SKM-1 (cell line): ENCODE measurements at regions not wholly inside any gene's neighbourhood (a gene's known extent, or its start where the extent isn't known, plus 50 kb on each side); places are given as distances from the start of the nearest gene placed in this dataset.
A peak's percentile ranks its signal among the peaks of the same experiment; 100 is the strongest.
"Not testable (repeated sequence)": the region's sequence is repeated elsewhere in the genome, so short reads cannot be mapped to it uniquely, and the experiment has no call there.

Experiments
- DNase-seq: peaks from one replicate; lab custom pipeline; 2025; ENCODE audit not compliant: unreplicated experiment; lab: John Stamatoyannopoulos, UW

DNA sequence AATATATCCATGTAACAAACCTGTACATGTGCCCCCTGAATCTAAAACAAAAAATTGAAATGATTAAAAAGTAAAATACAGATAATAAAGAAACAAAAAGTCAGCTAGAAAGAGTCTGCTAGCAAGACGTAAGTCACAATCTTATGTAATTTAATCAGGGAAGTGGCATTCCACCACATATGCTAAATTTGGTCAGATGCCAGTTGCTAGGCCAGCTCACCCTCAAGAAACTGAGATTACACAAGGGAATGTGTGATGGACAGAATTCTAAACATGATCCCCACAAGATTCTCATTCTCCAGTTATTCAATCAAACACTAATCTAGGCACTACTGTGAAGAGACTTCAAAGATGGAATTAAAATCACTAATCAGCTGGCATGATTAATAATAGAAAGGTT, 689.3 kb downstream of the CENPC start:
- no peak for DNase-seq

DNA sequence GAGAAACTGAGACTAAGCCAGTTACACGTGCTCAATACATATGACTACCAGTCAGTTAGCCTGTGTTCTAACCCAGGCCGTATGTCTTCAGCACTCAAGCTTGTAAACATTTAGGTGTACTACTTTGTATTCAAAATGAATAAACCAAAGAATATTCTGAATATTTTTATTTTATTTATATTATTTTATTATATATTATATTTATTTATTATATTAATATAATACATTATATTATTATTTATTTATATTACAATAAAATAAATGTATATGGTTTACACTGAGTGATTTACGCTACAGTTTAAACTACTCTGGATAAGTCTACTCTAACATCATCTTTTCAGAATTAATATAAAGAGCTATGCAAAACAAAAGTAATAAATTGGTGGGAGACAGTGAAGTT, 691.5 kb downstream of the CENPC start:
- no peak for DNase-seq

DNA sequence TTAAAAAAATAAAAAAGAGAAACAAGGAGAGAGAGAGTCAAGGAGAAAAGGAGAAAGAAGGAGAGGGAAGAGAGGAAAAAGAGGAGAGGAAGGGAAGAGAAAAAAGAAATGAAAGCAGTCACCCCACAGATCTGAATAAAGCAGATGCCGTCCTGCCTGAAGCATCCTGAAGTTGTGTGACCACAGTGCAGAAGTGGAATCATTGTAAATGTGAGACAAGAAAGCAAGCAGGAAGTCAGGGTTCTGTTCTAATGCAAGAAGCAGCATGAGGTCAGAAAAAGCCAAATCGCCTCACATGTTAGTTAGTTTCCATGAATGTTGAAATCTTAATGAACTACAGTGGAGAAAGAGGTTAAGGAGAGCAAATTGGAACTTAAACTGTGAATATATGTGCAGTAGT, 692.5 kb downstream of the CENPC start:
- DNase-seq, result peak; percentile 23

DNA sequence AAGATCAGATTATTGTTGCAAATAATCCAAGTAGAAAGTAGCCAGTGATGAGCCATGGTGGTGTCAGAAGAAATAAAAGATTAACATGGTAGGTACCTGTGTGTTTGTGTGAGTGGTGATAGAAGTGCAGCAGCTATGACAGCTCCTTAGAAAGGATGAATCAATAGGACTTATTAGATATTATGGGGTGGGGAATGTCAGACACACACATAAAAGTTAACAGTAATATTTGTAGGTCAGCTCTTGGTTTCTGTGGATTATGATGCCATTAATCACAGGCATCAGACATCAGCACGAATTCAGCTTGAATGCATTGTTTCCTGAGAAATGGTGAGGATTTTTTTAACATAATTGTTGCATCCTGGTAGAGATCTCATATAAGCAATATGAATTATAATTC, 695.7 kb downstream of the CENPC start:
- no peak for DNase-seq

DNA sequence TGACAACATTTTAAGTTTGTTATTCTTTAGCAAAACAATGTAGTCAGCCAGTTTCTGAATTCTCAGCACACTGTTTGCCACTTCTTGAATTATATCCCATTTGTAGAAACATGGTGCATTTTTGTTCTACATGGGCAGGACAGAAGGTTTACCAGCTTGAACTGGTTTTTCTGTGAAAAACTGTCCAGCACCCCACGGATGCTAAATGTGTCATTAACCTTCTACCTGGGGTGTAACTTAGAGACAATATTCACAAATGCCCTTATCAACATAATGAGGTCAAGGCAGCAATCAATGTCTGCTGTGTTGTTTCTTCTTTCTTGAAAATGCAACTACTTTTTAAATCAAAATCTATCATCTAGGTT, 702.6 kb downstream of the CENPC start:
- no peak for DNase-seq

DNA sequence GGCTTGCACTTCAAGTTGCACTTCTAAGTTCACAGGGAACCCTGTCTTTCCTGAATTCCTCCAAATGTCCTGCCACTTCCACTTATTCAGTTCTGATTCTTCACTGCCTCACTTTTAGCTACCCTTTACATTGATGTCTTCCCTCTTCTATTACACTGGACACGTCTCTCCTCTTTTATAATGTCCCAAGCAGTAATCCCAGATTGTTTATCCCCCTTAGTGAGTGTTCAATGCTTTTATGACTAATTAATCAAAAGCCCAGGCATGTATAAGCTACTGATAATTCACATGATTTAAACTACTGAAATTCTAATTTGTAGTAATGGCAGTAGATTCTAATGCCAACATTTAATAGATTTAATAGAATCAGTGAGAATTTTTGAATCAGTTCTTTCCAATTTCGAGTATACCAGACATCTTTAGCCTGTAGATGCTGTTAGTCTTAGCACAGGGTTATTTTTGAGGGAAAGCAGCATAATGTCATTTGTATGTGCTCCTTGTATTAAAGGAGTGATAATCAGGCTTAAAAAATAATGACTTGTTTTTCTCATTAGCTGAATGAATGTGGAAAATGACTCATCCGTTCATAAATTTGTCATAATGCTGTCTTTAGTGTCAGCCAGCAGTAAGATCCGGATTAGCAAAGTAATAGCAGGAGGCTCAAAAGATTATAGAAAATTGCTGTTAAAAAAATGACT, 703.1 kb downstream of the CENPC start:
- no peak for DNase-seq

DNA sequence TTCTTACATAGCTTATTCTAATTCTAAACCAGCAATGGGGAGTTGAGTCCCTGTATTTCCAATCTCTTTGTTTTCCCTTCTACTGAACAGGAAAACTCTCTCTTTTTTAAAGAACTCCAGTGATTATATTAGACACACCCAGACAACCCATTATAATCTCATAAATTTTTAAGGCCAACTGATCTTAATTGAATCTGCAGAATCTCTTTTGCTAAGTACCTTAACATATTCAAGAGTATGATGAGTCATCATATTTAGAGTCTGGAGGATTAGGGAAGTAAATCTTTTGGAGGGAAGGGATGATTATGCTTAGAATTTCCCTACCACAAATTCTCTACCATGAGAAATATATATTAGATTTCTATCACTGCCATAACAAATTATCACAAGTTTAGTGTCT, 705.1 kb downstream of the CENPC start:
- DNase-seq, result no peak

DNA sequence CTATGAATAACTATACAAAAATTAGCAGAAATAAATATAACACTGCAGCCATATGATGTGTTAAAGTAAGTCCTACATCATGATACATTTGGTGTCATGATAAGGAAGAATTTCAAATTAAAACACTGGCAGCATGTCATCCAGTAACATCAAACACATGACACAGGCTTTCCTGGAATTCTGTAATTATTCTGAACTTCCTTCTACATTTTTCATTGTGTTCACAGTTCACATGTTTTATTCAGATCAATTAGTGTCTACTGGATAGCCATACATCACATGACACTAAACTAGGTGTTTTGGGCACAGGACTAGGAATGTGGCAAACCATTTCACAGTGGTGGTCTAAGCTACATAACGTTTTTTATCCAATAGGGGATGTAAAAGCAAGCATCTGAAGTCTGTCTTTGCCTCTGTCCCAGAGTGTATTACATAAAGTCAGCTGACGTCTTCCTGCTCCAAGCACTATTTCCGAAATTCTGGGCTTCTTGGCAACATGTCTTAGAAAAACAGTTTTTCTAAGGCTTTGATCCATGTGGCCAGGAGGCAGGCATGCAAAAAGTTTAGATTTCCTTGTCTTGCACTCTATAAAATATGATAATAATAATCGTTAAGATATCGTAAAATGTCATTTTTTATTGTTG, 707.9 kb downstream of the CENPC start:
- no peak for DNase-seq

DNA sequence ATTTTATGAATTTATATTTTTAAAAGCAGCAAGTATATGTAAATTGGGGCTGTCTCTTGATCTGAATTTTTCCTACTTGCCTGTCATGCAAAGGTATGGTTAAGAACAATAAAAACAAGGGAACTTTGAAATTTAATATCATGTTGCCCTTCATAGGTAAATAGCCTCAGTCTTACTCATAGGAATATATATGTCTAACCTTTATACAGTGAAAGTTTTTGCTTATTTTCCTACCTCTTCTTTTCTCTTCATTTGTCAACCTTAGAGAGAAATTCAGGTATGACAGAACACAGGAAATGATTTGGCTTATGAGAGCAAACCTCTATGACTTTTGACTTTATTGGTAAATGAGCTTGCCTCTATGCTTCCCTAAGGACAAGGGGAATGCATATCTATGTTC, 716.0 kb downstream of the CENPC start:
- DNase-seq, result no peak

DNA sequence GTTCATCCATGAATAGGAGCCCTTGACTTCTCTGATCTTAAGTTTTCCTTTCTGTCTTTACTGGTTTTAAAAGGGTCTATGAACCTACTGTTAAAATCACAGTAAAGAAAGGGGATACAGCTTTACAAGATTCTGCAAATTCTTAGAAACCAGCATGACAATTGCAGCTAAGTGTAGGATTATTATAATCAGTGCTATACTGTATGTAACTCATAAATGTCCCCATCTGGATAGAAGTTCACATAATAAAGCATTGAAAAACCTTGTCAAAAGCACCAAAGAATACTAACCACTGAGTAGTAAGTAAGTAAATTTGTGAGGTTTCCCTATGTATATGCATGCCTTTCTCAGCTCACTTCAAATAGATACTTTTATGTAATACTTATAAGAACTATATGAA, 724.6 kb downstream of the CENPC start:
- DNase-seq, result no peak

DNA sequence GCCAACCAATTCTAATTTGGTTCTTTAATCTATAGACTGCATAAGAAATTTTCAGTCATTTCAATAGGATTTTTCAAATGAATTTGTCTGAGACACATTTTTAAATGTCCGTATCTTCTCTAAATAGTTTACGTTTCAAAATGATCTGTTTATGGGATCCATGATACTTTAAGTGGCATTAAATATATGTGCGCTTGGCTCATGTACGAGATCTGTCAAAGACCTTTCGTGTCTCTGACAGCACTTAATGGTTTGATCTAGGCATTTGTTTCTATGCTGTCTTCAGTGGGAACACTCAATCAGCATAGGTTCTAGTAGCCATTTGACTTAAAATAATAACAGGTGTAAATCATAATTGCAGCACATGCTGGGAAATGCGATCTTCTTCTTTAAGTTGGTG, 731.0 kb downstream of the CENPC start:
- no peak for DNase-seq

DNA sequence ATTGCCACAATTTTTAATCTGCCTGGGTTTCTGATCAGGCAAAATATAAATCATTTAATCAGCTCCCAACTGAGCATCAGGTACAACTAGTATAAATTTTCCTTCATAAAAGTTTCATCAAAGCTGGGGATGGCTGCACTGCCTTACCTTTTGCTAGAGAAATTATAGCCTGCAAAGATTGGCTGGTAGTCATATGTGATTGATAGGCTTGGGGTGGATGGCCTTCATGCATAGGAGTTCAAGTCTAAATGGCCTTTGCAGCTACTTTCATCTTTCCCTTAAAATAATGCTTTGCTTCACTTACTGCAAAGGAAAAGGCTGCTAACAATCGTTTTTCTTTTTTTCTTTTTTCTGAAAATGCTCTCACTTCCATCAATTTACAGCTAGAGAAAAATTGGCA, 739.7 kb downstream of the CENPC start:
- DNase-seq, result no peak

DNA sequence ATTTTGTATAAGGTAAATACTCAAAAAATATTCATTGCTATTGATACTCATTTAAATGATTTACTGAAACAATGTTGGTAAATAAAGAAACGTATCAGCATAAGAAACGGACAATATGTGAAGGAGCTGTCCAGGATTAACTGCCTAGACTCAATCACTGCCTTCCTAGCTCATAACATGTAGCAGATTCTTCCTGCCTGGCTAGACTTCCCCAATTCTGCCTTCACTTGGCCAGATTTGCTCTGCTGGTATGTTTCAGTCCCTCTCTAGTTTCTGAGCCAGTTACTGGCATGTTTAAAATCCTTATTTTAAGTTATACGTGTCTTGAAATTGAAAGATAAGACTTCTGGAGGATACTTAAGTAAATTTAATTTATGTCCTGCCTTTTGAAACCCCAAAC, 740.3 kb downstream of the CENPC start:
- DNase-seq, result no peak

DNA sequence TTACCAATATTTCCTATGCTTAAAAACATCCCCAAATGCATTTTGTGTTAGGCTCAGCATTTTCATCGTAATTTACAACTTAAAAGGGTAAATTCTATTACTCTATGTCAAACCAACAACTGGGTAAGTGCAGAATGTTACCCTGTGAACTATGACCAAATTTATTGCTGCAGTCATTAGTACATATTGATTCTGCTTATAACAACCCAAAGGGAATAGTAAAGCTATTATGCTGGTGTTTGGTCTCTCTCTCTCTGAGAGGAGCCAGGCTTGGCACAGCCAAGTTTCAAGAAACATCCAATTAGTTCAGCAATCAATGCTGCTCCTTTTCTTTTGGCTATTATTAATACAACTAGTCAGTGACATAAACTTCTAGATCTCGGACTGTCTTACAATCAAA, 747.7 kb downstream of the CENPC start:
- DNase-seq, result no peak

DNA sequence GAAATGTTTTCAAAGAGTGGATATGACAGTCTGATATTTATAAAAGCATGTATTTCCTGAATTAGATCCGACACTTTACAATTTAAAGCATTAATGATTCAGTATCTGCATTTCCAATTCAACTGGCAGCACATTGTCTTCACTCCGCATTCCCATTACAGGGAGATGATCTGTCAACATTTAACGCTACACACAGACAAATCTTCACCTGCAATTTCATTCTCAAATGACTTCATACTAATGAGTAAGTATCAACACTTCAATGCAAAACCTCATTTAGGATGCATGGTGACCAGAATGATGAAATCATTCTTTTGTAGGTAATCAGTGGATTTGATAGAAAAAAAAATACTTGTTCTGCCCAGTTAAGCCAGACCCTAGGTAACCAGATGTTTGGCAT, 749.6 kb downstream of the CENPC start:
- DNase-seq, result no peak

DNA sequence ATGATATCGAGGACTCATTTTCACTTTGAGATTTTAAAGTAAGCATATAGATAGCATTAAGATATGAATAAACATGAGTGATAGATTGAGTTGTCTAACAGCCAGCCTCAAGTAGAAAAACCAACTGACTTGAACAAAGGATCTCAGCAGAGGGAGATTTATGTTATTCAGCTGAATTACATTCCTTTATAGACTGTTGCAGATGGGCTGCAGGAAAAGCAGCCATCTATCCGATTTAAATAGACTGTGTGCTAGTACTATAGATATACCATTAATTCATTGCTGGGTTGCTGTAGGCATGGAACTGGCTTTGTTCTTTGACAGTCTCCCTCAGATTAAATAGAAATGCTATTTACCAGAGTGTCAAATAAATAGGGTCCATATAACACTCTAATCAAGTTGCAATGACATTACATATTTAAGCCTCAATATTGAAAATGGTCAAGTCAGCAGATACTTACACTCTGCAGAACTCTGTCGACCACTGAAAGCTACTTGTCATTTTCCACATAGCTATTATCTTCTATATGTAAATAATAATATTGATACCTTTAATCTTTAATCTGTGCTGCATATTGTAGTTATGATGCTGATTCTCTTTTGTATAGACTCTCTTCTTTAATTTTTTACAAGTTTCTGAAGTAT, 750.8 kb downstream of the CENPC start:
- no peak for DNase-seq

DNA sequence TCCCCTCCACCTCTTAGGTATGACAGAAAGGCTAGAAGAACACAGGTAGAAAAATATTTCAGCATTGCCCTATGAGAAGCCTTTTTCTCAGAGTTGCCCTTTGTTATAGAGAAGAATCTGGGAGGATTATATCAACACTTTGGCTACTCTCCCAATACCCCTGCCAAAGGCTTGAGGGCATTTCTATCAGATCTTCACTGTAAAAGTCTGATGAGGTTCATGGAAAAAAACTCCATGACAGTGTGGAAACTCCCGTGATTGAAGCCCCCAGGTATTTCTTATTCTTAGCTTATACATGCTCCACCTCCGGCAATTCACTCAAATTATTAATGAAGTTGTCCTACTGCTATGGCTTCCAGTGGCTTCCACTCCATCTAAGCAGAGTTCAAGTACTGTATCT, 753.6 kb downstream of the CENPC start:
- DNase-seq, result no peak

DNA sequence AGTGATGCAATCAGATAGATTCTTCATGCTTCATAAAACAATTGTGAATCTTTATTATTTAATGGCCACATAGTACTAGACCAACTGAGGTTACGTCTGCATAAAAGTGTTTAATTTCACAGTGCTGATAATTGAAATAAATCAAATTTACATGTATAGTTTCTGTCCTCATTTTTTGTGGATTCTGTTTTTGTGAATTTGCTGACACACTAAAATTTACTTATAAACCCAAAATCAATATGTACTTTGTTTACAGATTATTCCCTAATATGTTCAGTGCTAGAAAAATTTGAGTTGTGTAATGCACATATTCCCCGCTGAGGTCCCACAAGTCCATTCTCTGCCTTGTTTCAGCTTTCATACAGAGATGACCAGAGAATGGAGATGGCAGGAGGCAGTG, 759.8 kb downstream of the CENPC start:
- no peak for DNase-seq

DNA sequence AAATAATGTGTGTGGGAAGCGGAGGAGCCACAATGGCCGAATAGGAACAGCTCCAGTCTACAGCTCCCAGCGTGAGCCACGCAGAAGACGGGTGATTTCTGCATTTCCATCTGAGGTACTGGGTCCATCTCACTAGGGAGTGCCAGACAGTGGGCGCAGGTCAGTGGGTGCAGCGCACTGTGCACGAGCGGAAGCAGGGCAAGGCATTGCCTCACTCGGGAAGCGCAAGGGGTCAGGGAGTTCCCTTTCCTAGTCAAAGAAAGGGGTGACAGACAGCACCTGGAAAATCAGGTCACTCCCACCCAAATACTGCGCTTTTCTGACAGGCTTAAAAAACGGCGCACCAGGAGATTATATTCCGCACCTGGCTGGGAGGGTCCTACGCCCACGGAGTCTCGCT, 762.6 kb downstream of the CENPC start:
- DNase-seq, result not testable (repeated sequence)

DNA sequence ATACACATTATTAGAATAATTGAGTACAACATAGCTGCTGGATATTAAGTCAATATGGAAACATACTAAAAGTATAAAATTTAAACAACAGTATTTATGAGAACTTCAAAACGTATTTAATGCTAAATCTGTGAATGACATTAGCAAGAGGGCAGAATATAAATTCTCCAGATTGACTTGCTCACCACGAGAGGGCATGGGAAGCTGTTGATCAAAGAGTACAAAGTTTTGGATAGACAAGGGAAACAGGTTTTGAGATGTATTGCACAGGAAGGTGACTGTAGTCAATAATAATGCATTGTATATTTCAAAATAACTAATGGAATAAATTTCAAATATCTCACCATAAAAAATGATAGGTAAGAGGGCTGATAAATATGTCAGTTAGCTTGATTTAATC, 768.2 kb downstream of the CENPC start:
- DNase-seq, result no peak

DNA sequence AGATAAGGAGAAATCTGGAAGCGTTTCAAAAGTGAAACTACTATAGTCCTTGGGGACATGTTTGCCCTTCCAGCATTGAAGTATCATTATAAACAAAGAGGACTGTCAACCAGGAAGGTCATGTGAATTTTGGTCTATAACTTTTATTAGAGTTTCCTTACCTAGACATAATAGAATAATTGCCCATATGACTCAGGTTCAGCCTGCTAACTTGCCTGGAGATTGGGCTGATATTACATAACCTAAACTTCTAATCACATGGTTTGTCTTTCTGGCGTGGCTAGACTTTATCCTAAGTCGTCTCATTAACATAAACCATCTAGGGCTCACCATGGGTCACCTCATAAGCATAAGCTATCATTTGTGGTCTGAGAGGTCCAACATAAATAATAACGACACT, 775.9 kb downstream of the CENPC start:
- DNase-seq, result no peak

DNA sequence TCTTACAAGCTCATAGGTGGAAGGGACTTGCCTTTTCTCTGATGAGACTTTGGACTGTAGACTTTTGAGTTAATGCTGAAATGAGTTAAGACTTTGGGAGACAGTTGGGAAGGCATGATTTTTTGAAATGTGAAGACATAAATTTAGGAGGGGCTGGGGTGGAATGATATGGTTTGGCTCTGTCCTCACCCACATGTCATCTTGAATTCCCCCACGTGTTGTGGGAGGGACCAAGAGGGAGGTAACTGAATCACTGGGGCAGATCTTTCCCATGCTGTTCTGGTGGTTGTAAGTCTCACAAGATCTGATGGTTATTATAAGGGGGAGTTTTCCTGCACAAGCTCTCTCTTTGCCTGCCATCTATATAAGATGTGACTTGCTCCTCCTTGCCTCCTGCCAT, 777.9 kb downstream of the CENPC start:
- no peak for DNase-seq

DNA sequence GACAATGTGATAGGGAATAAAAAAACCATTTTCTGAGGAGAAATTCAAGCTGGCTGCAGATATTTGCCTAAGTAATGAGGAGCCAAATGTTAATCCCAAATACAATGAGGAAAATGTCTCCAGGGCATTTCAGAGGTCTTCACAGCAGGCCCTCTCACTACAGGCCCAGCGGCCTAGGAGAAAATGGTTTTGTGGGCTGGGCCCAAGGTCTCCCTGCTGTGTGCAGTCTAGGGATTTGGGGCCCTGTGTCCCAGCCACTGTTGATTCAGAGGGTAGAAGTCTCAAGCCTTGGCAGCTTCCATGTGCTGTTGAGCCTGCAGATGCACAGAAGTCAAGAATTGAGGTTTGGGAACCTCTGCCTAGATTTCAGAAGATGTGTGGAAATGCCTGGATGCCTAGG, 778.7 kb downstream of the CENPC start:
- DNase-seq, result no peak
